GM18909 (cell line): ENCODE measurements at regions not wholly inside any gene's neighbourhood (a gene's known extent, or its start where the extent isn't known, plus 50 kb on each side); places are given as distances from the start of the nearest gene placed in this dataset.
A peak's percentile ranks its signal among the peaks of the same experiment; 100 is the strongest.

Source experiments
- ATAC-seq: cut with Tn5 transposase; IDR thresholded peaks from one replicate; pipeline ENCODE4 v1.9.1; 2021; ENCODE audit warnings: mild to moderate bottlenecking; ENCODE audit not compliant: unreplicated experiment, poor library complexity

DNA sequence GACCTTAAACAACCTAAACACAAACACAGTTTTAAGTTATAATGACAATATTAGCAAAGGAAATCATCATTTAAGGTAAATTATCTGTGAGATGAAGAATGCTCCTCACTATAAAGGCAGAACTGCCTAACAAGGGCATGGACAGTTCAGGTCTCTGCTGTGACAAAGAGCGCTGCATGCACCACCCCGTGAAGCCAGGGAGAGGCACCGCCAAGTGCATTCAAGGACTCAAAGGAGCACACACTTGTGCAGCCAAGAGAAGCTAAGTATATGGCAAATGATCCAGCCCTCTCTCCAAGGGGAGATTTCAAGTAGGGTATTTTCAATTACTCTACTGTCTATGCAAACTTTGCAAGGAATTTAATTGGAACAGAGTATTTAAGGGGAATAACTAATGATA, 126.0 kb downstream of the RAP2A start:
- no peak for ATAC-seq

DNA sequence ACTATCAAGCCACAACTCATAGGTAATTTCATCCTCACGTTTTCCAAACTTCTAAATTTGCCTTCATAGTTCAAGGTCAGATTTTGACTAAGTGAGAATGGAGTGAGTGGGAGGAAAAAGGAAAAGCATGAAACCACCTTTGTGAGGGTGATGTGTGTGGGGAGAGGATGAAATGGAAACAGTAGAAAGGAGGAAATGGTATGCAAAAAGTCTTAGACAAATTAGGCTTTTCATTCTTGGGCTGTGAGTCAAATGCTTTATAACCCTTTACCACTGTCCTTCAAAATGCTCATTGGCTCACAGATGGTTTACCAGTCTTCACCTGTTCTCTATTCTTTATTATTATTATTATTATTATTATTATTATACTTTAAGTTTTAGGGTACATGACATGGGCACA, 127.2 kb downstream of the RAP2A start:
- ATAC-seq: no peak

DNA sequence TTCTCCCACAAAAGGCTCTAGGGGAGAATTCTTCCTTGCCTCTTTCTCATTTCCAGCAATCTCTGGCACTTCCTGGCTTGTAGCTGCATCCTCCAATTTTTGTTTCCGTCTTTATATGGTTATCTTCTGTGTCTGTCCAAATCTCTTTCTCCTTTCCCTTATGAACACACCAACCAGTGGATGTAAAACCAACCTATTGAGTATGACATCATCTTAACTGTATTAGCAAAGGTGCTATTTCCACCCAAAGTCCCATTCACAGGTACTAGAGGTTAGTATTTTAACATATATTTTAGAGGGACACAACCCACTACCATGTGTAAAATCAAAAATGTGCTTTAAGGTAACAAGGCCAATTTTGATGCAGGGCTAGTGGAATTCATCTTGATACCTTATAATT, 129.0 kb downstream of the RAP2A start:
- ATAC-seq: no peak

DNA sequence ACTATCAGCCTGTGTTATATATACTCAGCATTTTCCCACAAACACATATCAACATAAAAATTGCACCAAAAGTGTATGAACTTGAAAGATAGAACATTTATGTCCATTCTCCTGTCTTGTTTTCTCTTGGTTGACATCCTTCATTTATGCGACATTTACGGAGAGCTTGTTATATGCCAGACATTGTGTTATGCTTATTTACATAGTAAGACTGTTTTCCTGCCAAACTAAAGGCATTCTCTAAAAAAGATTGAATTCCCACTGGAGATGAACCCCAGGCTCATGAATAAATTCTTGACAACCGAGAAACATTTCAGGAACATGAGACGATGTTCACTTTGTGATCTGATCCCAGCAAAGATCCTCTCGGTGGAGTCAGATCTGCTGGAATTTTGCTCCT, 131.0 kb downstream of the RAP2A start:
- no peak for ATAC-seq

DNA sequence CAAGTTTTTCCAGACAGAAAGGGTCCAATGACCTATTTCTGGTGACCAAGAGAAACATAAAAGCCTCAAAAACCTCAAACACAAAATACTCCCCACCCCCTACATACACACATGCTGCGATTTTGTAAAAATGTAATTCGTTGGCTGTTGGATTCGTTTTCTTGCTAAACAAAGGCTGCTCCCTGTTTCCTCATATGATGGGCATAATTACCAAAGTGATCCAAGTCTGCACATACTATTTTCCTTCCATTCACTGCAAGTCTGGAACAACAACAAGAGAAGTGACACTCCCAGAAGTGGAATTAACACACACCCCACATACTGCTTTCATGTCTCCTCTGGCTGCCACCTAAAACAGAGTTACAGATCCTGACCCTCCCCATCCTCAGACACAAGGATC, 131.9 kb downstream of the RAP2A start:
- ATAC-seq: no peak

DNA sequence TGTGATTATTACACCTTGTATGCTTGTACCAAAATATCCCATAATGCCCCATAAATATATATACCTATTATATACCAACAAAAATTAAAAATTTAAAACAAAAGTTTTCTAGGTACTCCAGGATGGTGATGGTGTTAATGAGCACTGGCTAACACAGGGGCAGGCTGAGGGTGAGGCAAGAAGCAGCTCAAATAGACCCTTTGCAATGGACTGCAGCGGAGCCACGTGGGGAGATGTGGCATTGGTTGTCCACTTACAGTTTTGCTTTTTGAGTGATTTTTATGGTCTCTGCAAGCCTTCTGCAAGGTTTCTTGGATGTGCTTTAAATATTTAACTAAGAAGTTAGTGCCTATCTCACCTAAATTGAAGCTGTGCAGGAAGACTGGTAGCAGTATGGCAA, 132.9 kb downstream of the RAP2A start:
- ATAC-seq: no peak

DNA sequence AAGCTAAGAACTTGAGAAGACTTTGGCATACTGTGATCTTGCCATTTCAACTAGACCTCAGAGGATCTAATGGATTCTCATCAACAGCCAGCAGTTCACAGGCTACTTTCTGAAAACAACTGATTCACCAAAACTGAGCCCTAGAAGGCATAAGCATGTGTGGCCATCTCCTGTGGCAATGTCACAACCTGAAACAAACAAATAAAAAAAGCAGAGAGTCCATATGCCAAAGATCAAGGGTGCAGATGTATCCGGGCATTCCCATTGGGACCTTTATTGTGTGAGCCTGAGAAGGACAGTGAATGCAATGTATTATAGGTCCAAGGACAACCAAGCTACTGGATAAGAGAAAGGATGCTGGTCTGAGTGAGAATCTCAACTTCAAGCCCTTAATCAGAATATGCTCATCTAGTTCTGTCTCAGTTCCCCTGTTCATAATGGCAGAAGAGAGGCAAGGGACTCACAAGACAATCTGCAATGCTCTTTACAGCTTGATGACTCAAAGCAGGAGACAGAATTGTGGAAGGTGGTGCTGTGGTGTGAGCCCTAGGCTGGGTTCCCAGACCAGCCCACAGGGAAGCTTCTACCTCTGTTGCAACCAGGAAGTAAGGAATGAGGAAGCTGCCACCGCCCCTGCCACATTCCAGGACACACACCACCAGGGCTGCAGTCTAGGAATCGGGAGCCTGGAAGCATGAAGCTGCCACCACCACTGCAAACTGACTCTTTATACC, 133.7 kb downstream of the RAP2A start:
- peak; percentile 98 for ATAC-seq

DNA sequence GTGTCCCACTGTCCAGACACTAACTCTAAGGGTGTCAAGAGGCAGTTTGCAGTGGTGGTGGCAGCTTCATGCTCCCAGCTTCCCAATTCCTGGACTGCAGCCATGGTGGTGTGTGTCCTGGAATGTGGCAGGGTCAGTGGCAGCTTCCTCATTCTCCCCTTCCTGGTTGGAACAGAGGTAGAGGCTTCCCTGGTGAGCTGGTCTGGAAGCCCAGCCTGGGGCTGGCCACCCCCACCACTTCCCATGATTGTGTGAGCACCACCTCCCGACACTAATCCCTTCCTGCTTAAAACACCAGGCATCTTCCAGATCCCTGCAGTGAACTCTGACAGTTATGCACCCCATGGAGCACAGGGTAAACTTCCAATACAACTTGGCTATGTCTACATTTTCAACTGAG, 134.9 kb downstream of the RAP2A start:
- ATAC-seq: no peak

DNA sequence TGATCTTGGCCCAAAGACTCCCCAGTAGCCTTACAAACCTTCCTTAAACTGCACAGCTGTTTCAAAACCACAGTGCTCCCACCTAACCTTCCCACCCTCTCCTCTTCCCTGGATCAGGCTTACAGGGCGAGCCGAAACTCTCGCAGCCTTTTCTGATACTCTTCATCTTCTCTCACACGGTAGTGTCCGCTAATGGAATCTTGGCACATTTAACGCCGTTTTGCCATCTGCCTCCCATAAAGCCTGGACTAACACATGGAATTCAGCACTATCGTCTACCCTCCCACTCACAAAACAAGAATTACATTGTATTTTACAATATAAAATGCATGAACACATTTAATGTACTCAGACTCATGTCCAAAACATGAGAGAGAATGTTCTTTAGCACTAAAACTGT, 135.9 kb downstream of the RAP2A start:
- no peak for ATAC-seq

DNA sequence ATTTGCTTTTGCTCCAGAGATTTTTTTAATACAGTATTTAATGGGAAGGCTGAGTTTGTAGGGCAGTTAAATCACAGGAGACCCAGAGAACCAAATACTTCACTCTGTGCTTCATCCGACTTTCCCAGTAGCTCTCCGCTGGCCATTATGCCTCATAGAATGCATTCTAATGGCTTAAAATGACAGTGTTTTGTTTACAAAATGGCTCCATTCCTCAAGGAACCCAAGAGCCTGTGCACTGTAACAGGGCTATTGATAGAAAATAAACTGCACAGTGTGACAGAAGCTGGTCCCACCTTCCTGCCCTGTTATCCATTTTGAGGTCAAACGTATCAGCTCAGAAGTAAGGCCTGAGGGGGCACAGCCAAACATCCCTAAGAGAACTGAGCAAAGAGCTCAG, 136.5 kb downstream of the RAP2A start:
- no peak for ATAC-seq

DNA sequence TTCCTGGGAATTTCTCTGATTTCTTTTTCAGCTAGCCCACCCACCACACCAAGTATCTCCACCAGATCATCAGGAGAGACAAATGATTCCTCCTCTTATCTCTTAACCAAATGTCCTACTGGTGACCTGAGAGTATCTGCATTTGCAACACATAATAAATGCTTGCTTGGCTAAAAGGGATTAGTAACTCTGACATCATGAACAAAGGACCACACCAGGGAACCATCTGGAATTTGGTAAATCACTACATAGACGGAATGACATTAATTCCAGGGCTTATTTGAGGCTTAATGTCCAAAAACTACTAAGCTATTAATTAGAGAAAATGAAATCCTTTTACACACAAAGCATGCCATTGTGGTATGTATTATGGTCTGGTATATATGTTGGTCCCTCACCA, 139.0 kb downstream of the RAP2A start:
- no peak for ATAC-seq

DNA sequence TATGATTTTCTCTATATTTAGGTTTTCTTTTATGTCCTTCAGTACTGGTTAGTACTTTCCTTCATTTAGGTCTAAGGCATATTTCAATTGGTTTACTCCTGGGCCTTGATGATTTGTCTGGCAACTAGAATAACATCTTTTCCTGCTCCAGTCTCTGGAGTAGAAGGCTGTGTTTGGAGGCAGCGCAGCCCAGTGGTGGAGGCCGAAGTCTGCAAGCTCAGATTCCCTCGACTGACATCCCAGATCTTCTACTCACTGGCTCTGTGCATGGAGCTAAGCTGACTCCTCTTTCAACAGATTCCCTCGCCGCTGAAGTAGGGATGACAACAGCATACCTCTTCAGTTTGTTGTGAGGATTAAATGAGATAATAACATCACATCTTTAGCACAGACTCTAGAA, 141.0 kb downstream of the RAP2A start:
- peak; percentile 68 for ATAC-seq

DNA sequence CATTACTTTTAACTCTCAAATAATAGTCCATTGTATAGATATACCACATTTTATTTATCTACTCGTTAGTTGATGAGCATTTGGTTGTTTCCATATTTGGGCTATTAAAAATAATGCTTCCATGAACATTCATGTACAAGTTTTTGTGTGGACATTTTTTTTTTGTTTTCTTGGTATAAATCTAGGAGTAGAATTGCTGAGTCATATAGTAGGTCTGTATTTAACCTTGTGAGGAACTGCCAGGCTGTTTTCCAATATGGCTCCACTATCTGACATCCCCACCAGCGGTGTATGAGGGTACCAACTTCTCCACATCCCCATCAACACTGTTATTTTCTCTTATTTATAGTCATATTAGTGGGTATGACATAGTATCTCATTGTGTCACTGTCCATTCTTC, 143.1 kb downstream of the RAP2A start:
- ATAC-seq: no peak

DNA sequence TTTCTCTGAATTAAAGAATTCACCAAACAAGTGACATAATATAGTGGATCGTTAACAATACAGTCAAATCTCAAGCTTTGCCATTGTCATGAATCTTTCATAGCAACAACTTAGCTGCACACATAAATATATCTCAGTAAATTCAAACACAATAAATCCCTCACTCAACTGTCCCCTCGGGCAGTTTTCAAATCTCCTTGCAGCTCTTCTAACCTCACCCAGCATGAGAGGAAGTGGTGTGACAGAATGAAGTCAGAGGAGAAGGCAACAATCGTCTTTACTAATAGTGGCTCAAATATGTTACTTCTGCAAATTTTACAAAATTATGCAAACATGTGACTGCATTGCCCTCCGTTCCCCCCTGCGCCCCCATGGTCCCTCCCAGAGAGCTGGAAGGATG, 148.2 kb downstream of the RAP2A start:
- no peak for ATAC-seq

DNA sequence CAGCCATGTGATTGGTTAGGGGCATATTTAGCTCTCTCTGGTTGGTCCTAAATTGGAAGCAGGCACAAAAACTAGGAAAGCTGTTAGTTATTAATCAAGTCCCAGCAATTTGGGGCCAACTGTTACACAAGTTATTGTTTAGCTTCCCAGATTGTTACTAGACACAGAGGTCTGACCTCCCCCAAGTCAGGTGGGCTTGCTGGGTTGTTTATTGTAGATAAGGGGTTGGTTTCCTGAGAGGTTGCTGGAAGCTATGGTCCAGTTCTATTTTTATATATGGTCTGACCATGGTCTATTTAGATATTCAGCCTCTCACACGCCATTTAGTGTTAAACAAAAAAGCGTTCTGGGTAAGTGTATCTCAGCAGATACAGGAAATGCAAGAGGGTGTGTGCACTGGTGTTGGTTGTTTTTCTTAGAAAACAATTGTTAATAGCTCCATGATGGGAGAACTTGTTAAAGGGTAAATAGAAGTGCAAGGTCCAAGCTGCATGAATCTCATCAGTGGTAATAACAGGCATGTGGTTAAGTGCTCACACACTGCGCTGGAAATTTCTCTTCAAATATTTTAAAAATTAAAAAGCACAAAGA, 150.0 kb downstream of the RAP2A start:
- no peak for ATAC-seq

DNA sequence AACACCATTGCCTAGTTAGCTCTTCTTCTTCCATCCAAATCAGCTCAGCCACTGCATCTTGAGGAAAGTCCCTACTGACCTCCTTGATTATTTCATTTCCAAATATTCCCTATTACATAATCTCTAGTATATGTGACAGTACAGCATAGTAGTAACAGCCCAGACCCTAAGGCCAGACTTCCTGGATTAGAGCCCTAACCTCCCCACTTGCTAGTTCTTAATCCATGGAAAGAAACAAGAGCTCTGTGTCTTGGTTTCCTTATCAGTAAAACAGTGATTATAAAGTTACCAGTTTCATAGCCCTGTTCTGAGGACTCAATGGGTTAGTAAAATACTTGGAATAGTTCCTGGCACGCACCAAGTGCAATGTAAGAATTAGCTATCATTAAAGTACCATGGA, 153.0 kb downstream of the RAP2A start:
- ATAC-seq: no peak

DNA sequence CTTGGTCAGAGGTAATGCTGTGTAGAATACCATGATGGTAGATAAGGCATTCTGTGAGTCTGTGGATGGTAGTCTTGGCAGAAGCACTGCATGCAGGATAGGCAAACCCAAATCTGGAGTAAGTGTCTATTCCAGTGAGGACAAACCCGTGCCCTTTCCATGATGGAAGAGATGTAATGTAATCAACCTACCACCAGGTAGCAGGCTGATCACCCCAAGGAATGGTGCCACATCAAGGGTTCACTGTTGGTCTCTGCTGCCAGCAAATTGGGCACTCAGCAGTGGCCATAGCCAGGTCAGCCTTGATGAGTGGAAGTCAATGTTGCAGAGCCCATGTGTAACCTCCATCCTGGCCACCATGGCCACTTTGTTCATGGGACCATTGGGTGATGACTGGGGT, 155.0 kb downstream of the RAP2A start:
- no peak for ATAC-seq

DNA sequence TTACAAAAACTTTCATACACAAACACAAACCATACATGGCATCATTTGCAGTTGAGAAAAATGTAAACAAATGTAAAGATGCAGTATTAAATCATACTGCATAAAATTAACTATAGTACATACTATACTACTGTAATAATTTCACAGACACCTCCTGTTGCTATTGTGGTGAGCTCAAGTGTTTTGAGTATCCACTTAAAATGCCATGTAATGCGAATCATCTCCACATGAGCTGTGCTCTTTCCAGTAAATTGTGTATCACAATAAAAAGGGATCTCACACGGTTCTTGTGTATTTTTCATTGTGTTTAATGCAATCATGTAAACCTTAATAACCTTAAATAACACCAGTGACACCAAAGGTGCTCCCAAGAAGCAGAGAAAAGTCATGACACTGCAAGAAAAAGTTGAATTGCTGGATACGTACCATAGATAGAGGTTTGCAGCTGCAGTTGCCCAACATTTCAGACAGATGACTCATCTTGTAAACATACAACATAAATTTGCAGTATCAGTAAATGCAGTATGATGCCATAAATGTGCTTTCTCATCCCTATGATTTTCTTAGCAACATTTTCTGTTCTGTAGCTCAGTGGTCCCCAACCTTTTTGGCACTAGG, 166.6 kb downstream of the RAP2A start:
- no peak for ATAC-seq

DNA sequence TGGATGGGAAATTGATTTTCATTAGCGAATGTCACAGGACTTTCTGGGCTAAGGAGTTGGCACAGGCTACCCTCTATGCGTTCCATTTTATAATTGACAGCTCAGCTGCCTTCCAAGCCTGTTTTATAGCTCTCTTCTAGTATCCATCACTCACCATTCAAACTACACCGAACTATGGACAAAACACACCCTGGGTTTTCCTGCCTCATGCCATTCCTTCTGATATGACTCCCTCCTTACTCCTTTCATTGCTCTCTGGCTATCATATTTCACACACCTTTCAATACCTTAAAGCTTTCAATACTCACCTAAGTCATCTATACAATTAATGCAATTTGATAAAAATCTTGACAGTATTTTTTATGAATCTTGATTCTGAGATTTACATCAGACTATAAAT, 181.3 kb downstream of the RAP2A start:
- no peak for ATAC-seq

DNA sequence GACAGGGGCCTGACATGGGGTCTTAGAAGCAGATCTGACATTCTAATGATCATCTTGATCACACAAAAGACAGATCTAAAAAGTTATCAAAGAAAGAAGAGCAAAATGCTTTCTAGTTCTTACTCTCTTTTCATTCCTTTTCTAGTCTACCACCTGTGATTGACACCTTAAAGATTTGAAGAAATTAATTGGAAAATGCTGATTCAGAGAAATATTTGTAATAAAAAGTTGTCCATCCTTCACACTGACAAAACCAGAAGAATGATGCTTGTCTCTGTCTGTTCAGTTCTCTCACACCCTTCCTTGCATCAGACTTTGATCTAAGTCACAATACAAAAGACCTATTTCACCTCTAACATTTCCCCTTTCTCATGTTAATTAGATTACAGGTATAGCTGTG, 182.4 kb downstream of the RAP2A start:
- no peak for ATAC-seq

DNA sequence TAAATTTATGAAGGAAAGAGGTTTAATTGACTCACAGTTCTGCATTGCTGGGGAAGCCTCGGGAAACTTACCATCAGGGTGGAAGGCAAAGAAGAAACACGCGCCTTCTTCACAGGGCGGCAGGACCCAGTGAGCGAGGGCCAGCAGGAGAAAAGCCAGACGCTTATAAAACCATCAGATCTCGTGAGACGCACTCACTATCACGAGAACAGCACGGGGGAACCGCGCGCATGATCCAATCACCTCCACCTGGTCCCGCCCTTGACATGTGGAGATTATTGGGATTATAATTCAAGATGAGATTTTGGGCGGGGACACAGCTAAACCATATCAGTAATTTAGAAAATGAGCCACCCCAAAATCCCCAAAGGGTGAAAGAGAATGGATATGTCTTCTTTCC, 187.1 kb downstream of the RAP2A start:
- ATAC-seq: no peak

DNA sequence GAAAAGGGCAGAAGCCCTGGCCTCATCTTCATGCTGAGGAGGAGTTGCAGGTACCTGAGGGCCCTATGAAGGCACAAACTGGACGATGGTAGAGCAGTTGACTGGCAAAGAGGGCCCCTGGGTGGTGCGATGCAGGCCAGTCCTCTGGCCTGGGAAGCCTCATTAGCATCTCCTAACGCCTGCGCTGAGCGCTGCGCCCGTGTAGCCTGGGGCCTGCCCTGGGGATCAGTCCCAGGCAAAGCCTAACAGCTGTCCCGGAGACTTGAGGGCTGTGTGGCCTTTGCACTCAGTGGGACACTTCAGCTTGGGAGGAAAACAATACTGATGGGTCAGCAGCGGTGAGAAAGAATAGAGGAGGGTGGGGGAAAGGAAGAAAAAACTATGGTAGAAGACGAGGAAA, 187.7 kb downstream of the RAP2A start:
- no peak for ATAC-seq
